Endothelial cell of umbilical vein (primary cell): ENCODE measurements at regions not wholly inside any gene's neighbourhood (a gene's known extent, or its start where the extent isn't known, plus 50 kb on each side); places are given as distances from the start of the nearest gene placed in this dataset.

Experiments
- BruUV-seq: library from RNA; stranded (reverse); fragments of 400-500 nt; replicated peaks from 2 replicates; lab custom pipeline; 2021; lab: Mats Ljungman, UMichigan
- CTCF ChIA-PET: fragments of 300-600, 350-600 bp; sonication (Branson Sonifier 250); formaldehyde crosslinking; loops from one replicate; lab custom pipeline; 2021; ENCODE audit warnings: antibody characterized with exemption, inconsistent platforms; lab: Charles Lee
- POLR2A ChIA-PET: fragments of 300-600, 350-600 bp; sonication (Branson Sonifier 250); formaldehyde crosslinking; loops from one replicate; lab custom pipeline; 2021; ENCODE audit warnings: antibody characterized with exemption, inconsistent platforms; lab: Charles Lee
- DNase-seq: peaks from one replicate; pipeline ENCODE4 v3.0.0-alpha.2; 2011; ENCODE audit warnings: low read depth, low spot score
- FAIRE-seq: peaks from 2 replicates; lab custom pipeline; 2011; peaks lifted over from hg19 to GRCh38; lab: Jason Lieb, UNC
- H2AFZ ChIP-seq: 2 replicates; pipeline ENCODE4 v1.6.0; 2012; ENCODE audit warnings: low read depth, low read length, control low read depth, inconsistent platforms
- H3K27ac ChIP-seq: 2 replicates; pipeline ENCODE4 v1.5.1; 2011; ENCODE audit warnings: low read depth, mild to moderate bottlenecking, control low read depth, low read length, moderate library complexity; ENCODE audit not compliant: insufficient read depth
- H3K27me3 ChIP-seq, 2 experiments: 2 replicates each; pipeline versions ENCODE4 v1.6.0 to v1.6.1; 2011; ENCODE audit warnings: low read length in 2 of 2, mixed read lengths in 1 of 2; ENCODE audit not compliant: control insufficient read depth in 2 of 2, insufficient read depth in 2 of 2
- H3K36me3 ChIP-seq, 2 experiments: 2 replicates in 1 of 2; 3 replicates in 1 of 2; pipeline ENCODE4 v1.5.1; 2011; ENCODE audit warnings: low read length in 2 of 2, mild to moderate bottlenecking in 1 of 2, moderate library complexity in 1 of 2; ENCODE audit not compliant: control insufficient read depth in 2 of 2, insufficient read depth in 2 of 2; ENCODE audit errors: extremely low read depth in 1 of 2
- H3K4me1 ChIP-seq: 3 replicates; pipeline ENCODE4 v1.5.1; 2011; ENCODE audit warnings: mild to moderate bottlenecking, low read length; ENCODE audit not compliant: control insufficient read depth, insufficient read depth; ENCODE audit errors: extremely low read depth
- H3K4me2 ChIP-seq: 2 replicates; pipeline ENCODE4 v1.6.1; 2011; ENCODE audit warnings: low read length, control low read depth, mixed read lengths; ENCODE audit not compliant: insufficient read depth
- H3K4me3 ChIP-seq, 3 experiments: fragments of 200-600 bp in 1 of 3; sonication (generic), shearing (Covaris generic) in 1 of 3; replicated peaks in 1 of 3; 2 replicates each; pipeline ENCODE4 v1.5.1; 2011 to 2016; ENCODE audit warnings: control low read depth in 3 of 3, low read length in 3 of 3, mild to moderate bottlenecking in 2 of 3, inconsistent platforms in 1 of 3, low read depth in 1 of 3, moderate library complexity in 1 of 3; ENCODE audit not compliant: insufficient read depth in 1 of 3
- H3K79me2 ChIP-seq: 2 replicates; pipeline ENCODE4 v1.6.0; 2012; ENCODE audit warnings: low read length, inconsistent platforms; ENCODE audit not compliant: control insufficient read depth, insufficient read depth
- H3K9ac ChIP-seq: replicated peaks from 2 replicates; pipeline ENCODE3; 2011; ENCODE audit warnings: low read length, control low read depth; ENCODE audit not compliant: insufficient read depth; ENCODE audit errors: extremely low read depth
- H3K9me1 ChIP-seq: replicated peaks from 3 replicates; pipeline ENCODE4 v1.6.0; 2011; ENCODE audit warnings: mild to moderate bottlenecking, low read length; ENCODE audit not compliant: control insufficient read depth, insufficient read depth; ENCODE audit errors: extremely low read depth
- H3K9me3 ChIP-seq: replicated peaks from 2 replicates; pipeline ENCODE4 v1.5.1; 2012; ENCODE audit warnings: low read length, inconsistent platforms; ENCODE audit not compliant: control insufficient read depth, insufficient read depth
- H4K20me1 ChIP-seq: replicated peaks from 2 replicates; pipeline ENCODE3; 2011; ENCODE audit warnings: mild to moderate bottlenecking, low read length; ENCODE audit not compliant: control insufficient read depth, insufficient read depth; ENCODE audit errors: extremely low read depth
- CTCF ChIP-seq, 2 donors: IDR thresholded peaks; 1 replicate in 1 of 2; 2 replicates in 1 of 2; pipeline ENCODE4 v1.5.1; 2011; ENCODE audit warnings: low read length in 2 of 2, mild to moderate bottlenecking in 2 of 2, moderate library complexity in 2 of 2, control low read depth in 1 of 2, inconsistent platforms in 1 of 2, low read depth in 1 of 2; ENCODE audit not compliant: insufficient read depth in 1 of 2; ENCODE audit errors: extremely low read depth in 1 of 2
- EZH2 ChIP-seq: IDR thresholded peaks from 2 replicates; pipeline ENCODE4 v1.6.1; 2012; ENCODE audit warnings: borderline replicate concordance, low read depth, mild to moderate bottlenecking, moderate library complexity, low read length, inconsistent platforms; ENCODE audit not compliant: severe bottlenecking
- FOS ChIP-seq: IDR thresholded peaks from 2 replicates; pipeline ENCODE4 v1.6.1; 2011; ENCODE audit warnings: mild to moderate bottlenecking, low read length, moderate library complexity, borderline replicate concordance; ENCODE audit not compliant: insufficient read depth
- GATA2 ChIP-seq: IDR thresholded peaks from 2 replicates; pipeline ENCODE4 v1.7.0; 2011; ENCODE audit warnings: low read depth, mild to moderate bottlenecking, moderate library complexity, mixed read lengths, low read length; ENCODE audit not compliant: insufficient read length, insufficient read depth
- JUN ChIP-seq: IDR thresholded peaks from 2 replicates; pipeline ENCODE4 v1.6.1; 2011; ENCODE audit warnings: borderline replicate concordance, low read depth; ENCODE audit not compliant: insufficient read length, insufficient read depth
- MAX ChIP-seq: IDR thresholded peaks from 2 replicates; pipeline ENCODE4 v1.6.1; 2011; ENCODE audit not compliant: insufficient read depth, insufficient read length
- MYC ChIP-seq: IDR thresholded peaks from one replicate; pipeline ENCODE4 v1.6.1; 2011; ENCODE audit warnings: mild to moderate bottlenecking, low read depth, low read length
- POLR2A ChIP-seq: IDR thresholded peaks from 2 replicates; pipeline ENCODE4 v1.6.1; 2012; ENCODE audit warnings: low read depth, mild to moderate bottlenecking, control low read depth, low read length
- POLR2AphosphoS5 ChIP-seq: IDR thresholded peaks from 2 replicates; pipeline ENCODE4 v1.6.1; 2012; ENCODE audit warnings: low read depth, mild to moderate bottlenecking, control low read depth, low read length, moderate library complexity; ENCODE audit not compliant: insufficient read depth
- dilution Hi-C: fragments of 300-500 bp; cut with MboI; formaldehyde crosslinking; loops from one replicate; pipeline ENCODE4 v1.15.0; 2019; ENCODE audit warnings: low sequenced_read_pairs; ENCODE audit not compliant: extremely low pct_ligation_motif_present
- intact Hi-C: fragments of 100-400 bp; cut with micrococcal nuclease; formaldehyde crosslinking; loops from one replicate; pipeline ENCODE4 v1.10.0; 2022

GRCh38 chr5:99000876-99001275 lies 72.1 kb upstream of the CHD1 start:
- H3K27ac ChIP-seq, result no peak overlapping the region
- BruUV-seq, result no TSS peak
- H3K4me3 ChIP-seq, result no peak overlapping the region
- no peak overlapping the region for H2AFZ ChIP-seq
- peak overlapping the region; percentile 45 for H3K4me2 ChIP-seq
- H3K9ac ChIP-seq, result no peak overlapping the region
- H3K36me3 ChIP-seq, result no peaks in the 10 kb centered on the region
- H4K20me1 ChIP-seq, result no peaks in the 10 kb centered on the region
- H3K27me3 ChIP-seq, result no peaks in the 10 kb centered on the region
- dilution Hi-C loops, result no loop called here
- ChIA-PET POLR2A (no interaction called here), CTCF (interaction anchor here (1.0 kb wide), 1 partner anchor 32 kb away, joined by 3 read pairs; no protein-coding TSS in a partner anchor)
- no peaks in the 10 kb centered on the region for H3K9me1 ChIP-seq
- TF ChIP-seq FOS (peak; percentile 21), MAX (no peak)
- FAIRE-seq (peak; percentile 12), DNase-seq (peak; percentile 47)
- intact Hi-C loops, result no loop called here
- H3K79me2 ChIP-seq, result no peaks in the 10 kb centered on the region
- no peaks in the 10 kb centered on the region for H3K9me3 ChIP-seq
- H3K4me1 ChIP-seq, result peaks cover 5% of the 10 kb centered on the region

GRCh38 chr5:99000221-99000620 lies 71.4 kb upstream of the CHD1 start:
- H3K79me2 ChIP-seq, result no peaks in the 10 kb centered on the region
- H3K9me1 ChIP-seq, result no peaks in the 10 kb centered on the region
- H3K4me2 ChIP-seq, result no peak overlapping the region
- FAIRE-seq, result no peak
- TF ChIP-seq MAX (no peak), POLR2A (no peak), CTCF (IDR thresholded peaks at IDR 0.05; ENCODE audit: extremely low read depth in 1 of 2, insufficient read depth in 1 of 2, low read depth in 1 of 2, low read length in 2 of 2) (no peak), MYC (no peak), GATA2 (no peak), JUN (no peak), FOS (no peak), POLR2AphosphoS5 (no peak), EZH2 (no peak)
- H3K9ac ChIP-seq, result no peak overlapping the region
- BruUV-seq, result no TSS peak
- no peaks in the 10 kb centered on the region for H3K36me3 ChIP-seq
- no peak overlapping the region for H2AFZ ChIP-seq
- CTCF ChIA-PET, result interaction anchor here (1.0 kb wide), 1 partner anchor 32 kb away, joined by 3 read pairs; no protein-coding TSS in a partner anchor
- intact Hi-C loops (no loop called here), dilution Hi-C loops (no loop called here)
- no peak overlapping the region for H3K27ac ChIP-seq
- no peaks in the 10 kb centered on the region for H3K9me3 ChIP-seq
- peaks cover 5% of the 10 kb centered on the region for H3K4me1 ChIP-seq
- DNase-seq, result no peak
- no peak overlapping the region for H3K4me3 ChIP-seq
- no peaks in the 10 kb centered on the region for H4K20me1 ChIP-seq
- POLR2A ChIA-PET, result no interaction called here
- H3K27me3 ChIP-seq, result no peaks in the 10 kb centered on the region
